SK-N-SH (cell line): ENCODE measurements at regions not wholly inside any gene's neighbourhood (a gene's known extent, or its start where the extent isn't known, plus 50 kb on each side); places are given as distances from the start of the nearest gene placed in this dataset.
"Not testable (repeated sequence)": the region's sequence is repeated elsewhere in the genome, so short reads cannot be mapped to it uniquely, and the experiment has no call there.

Source experiments
- CTCF ChIA-PET: fragments of 300-600, 350-600 bp; formaldehyde crosslinking; extraction: SDS; loops from one replicate; lab custom pipeline; 2021; lab: Yijun Ruan, JAX
- POLR2A ChIA-PET: fragments of 350-600 bp; sonication (Branson Sonifier 250); formaldehyde crosslinking; extraction: SDS; loops from one replicate; lab custom pipeline; 2020; ENCODE audit warnings: antibody characterized with exemption, inconsistent platforms; lab: Yijun Ruan, JAX
- DNase-seq: peaks from one replicate; pipeline ENCODE4 v3.0.0; 2012
- H2AFZ ChIP-seq: fragments of 200-600 bp; sonication (generic); 2 replicates; pipeline ENCODE4 v1.8.1; 2016; ENCODE audit warnings: antibody characterized with exemption, mild to moderate bottlenecking, low read depth
- H3F3A ChIP-seq: fragments of 200-600 bp; sonication (generic); replicated peaks from 2 replicates; pipeline ENCODE3; 2016; ENCODE audit warnings: antibody characterized with exemption, mild to moderate bottlenecking; ENCODE audit not compliant: insufficient read depth
- H3K27ac ChIP-seq, 2 experiments: fragments of 200-500 bp in 1 of 2; fragments of 200-600 bp in 1 of 2; sonication (Bioruptor generic) in 1 of 2; sonication (generic), shearing (Covaris generic) in 1 of 2; 2 replicates each; pipeline versions ENCODE4 v1.5.1 to v1.6.1; 2014 to 2016; ENCODE audit warnings: low read depth in 2 of 2, inconsistent platforms in 1 of 2, low read length in 1 of 2, mild to moderate bottlenecking in 1 of 2, mixed read lengths in 1 of 2
- H3K27me3 ChIP-seq: fragments of 200-600 bp; sonication (generic), shearing (Covaris generic); 2 replicates; pipeline ENCODE4 v1.6.1; 2016; ENCODE audit warnings: mixed run types; ENCODE audit not compliant: insufficient read depth
- H3K36me3 ChIP-seq, 2 experiments: fragments of 200-500 bp in 1 of 2; fragments of 200-600 bp in 1 of 2; sonication (Bioruptor generic) in 1 of 2; sonication (generic) in 1 of 2; replicated peaks in 1 of 2; 2 replicates each; pipeline versions ENCODE3 to v1.5.1; 2014 to 2016; ENCODE audit warnings: low read length in 1 of 2, mild to moderate bottlenecking in 1 of 2; ENCODE audit not compliant: insufficient read depth in 2 of 2, control insufficient read depth in 1 of 2
- H3K4me1 ChIP-seq, 2 experiments: fragments of 200-500 bp in 1 of 2; fragments of 200-600 bp in 1 of 2; sonication (Bioruptor generic) in 1 of 2; sonication (generic), shearing (Covaris generic) in 1 of 2; 2 replicates each; pipeline versions ENCODE4 v1.5.1 to v1.6.1; 2014 to 2016; ENCODE audit warnings: low read depth in 1 of 2, low read length in 1 of 2, mixed run types in 1 of 2; ENCODE audit not compliant: insufficient read depth in 2 of 2, control insufficient read depth in 1 of 2
- H3K4me2 ChIP-seq: fragments of 200-600 bp; sonication (generic), shearing (Covaris generic); 2 replicates; pipeline ENCODE4 v1.6.1; 2017; ENCODE audit warnings: mixed run types
- H3K4me3 ChIP-seq, 2 experiments: fragments of 200-500 bp in 1 of 2; fragments of 200-600 bp in 1 of 2; sonication (Bioruptor generic) in 1 of 2; sonication (generic), shearing (Covaris generic) in 1 of 2; 2 replicates each; pipeline versions ENCODE4 v1.5.1 to v1.8.1; 2014 to 2016; ENCODE audit warnings: low read depth in 2 of 2, inconsistent platforms in 1 of 2, low read length in 1 of 2, mild to moderate bottlenecking in 1 of 2, mixed read lengths in 1 of 2, moderate library complexity in 1 of 2
- H3K79me2 ChIP-seq: fragments of 200-600 bp; sonication (generic); 2 replicates; pipeline ENCODE4 v1.8.1; 2017; ENCODE audit warnings: mild to moderate bottlenecking; ENCODE audit not compliant: insufficient read depth
- H3K9ac ChIP-seq: fragments of 200-600 bp; sonication (generic); 2 replicates; pipeline ENCODE4 v1.6.1; 2017; ENCODE audit warnings: mixed run types
- H3K9me2 ChIP-seq: fragments of 200-600 bp; sonication (generic); 2 replicates; pipeline ENCODE4 v1.6.1; 2017; ENCODE audit warnings: mixed run types
- H3K9me3 ChIP-seq: fragments of 200-600 bp; sonication (generic); 2 replicates; pipeline ENCODE4 v1.6.1; 2017; ENCODE audit warnings: mixed run types, mild to moderate bottlenecking, moderate library complexity
- H4K20me1 ChIP-seq: fragments of 200-600 bp; sonication (generic); 2 replicates; pipeline ENCODE4 v1.6.1; 2017; ENCODE audit warnings: mild to moderate bottlenecking, mixed run types; ENCODE audit not compliant: insufficient read depth
- CHD2 ChIP-seq: fragments of 150-350 bp; IDR thresholded peaks from 2 replicates; pipeline ENCODE4 v1.6.1; 2018; ENCODE audit warnings: low read length; ENCODE audit not compliant: partially characterized antibody
- FOXJ3 ChIP-seq: sonication (generic); formaldehyde crosslinking; IDR thresholded peaks from 2 replicates; pipeline ENCODE4 v1.5.1; 2020; ENCODE audit warnings: mild to moderate bottlenecking, missing genetic modification reagents
- GABPA ChIP-seq: IDR thresholded peaks from 2 replicates; pipeline ENCODE4 v1.4.0; 2012; ENCODE audit warnings: low read depth, mild to moderate bottlenecking
- GATA2 ChIP-seq: sonication (generic); formaldehyde crosslinking; IDR thresholded peaks from 2 replicates; pipeline ENCODE4 v1.5.0; 2020; ENCODE audit warnings: mild to moderate bottlenecking, missing genetic modification reagents
- POLR2AphosphoS5 ChIP-seq: IDR thresholded peaks from 2 replicates; pipeline ENCODE4 v1.6.1; 2012; ENCODE audit warnings: low read depth, low read length
- RXRA ChIP-seq: IDR thresholded peaks from 2 replicates; pipeline ENCODE4 v1.4.0; 2012; ENCODE audit warnings: low read depth, mild to moderate bottlenecking, borderline replicate concordance
- SIN3A ChIP-seq: IDR thresholded peaks from 2 replicates; pipeline ENCODE4 v1.6.1; 2012; ENCODE audit warnings: low read depth, mild to moderate bottlenecking, low read length, moderate library complexity, borderline replicate concordance
- YY1 ChIP-seq: IDR thresholded peaks from 2 replicates; pipeline ENCODE4 v1.4.0; 2012; ENCODE audit warnings: low read depth, mild to moderate bottlenecking
- WGBS: methylation state at CpG from one replicate; pipeline ENCODE4 v1.1.6; 2017; ENCODE audit warnings: low lambda C conversion rate; 5-methylcytosine and 5-hydroxymethylcytosine counted together
- TF ChIP-seq, protein P1 (sequence below): fragments of 150-350 bp; IDR thresholded peaks from 2 replicates; pipeline ENCODE4 v1.6.1; 2017; ENCODE audit warnings: antibody characterized with exemption, low read length, low read depth, borderline replicate concordance
- TF ChIP-seq, protein P2 (sequence below): fragments of 200-600 bp; sonication (generic); IDR thresholded peaks from 2 replicates; pipeline ENCODE4 v1.6.1; 2017; ENCODE audit warnings: antibody characterized with exemption, mild to moderate bottlenecking, moderate library complexity
- TF ChIP-seq, protein P3 (sequence below): IDR thresholded peaks from 2 replicates; pipeline ENCODE4 v1.4.0; 2012; ENCODE audit warnings: low read depth, borderline replicate concordance
- TF ChIP-seq, protein P4 (sequence below): IDR thresholded peaks from 2 replicates; pipeline ENCODE4; 2012

DNA sequence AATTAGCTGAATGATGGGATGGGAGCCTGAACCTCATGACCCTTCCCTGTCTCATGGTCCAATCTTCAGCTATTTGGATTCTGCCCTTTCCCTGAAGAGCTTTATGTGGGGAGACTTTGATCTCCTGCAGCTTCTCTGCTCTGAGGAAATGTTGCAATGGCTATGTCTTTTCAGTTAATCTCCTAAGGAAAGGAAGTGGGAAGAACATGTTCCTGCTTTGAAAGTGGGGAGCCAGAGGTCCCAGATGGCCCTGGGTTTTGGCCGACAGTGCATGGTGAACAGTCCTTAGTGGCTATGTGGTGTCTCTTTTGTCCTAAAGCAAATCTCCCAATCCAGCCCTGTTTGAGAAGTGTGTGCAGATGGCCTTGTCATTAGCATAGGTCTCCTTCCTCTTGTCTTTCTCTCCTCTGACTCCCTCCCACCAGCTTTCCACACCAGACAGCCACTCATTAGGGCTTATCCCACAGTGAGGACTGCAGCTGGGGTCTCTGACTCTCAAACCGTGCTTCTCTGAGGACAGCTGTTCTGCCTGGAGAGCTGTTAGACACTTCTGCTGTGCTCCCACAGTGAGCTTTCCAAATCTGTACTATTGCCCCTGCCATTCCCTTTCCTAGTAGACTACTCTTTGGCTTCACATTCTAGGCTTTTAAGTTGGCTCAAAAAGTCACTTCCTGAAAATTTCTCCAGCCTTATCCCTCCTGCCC, 365.8 kb upstream of the UMPS start:
- peaks cover 0 to 3% of the 10 kb centered on the region in 2 experiments for H3K36me3 ChIP-seq
- H4K20me1 ChIP-seq: no peaks in the 10 kb centered on the region
- H3K4me3 ChIP-seq: no peak overlapping the region
- H3K9me2 ChIP-seq: no peaks in the 10 kb centered on the region
- H3K4me1 ChIP-seq: peaks cover 19 to 29% of the 10 kb centered on the region in 2 experiments; a peak in 3 of 4 replicates
- no peak overlapping the region for H2AFZ ChIP-seq
- H3K27me3 ChIP-seq: no peaks in the 10 kb centered on the region
- CTCF ChIA-PET: interaction anchor here (1.1 to 2.2 kb wide), 3 partner anchors 13 to 104 kb away, joined by 3 to 9 read pairs (median 7); no protein-coding TSS in a partner anchor
- no peak for DNase-seq
- no peak overlapping the region for H3K9ac ChIP-seq
- no peak overlapping the region for H3K4me2 ChIP-seq
- H3F3A ChIP-seq: peaks cover 10% of the 10 kb centered on the region
- peak overlapping the region; percentile 82 to 91; a peak in 3 of 4 replicates for H3K27ac ChIP-seq
- no peaks in the 10 kb centered on the region for H3K9me3 ChIP-seq
- H3K79me2 ChIP-seq: no peaks in the 10 kb centered on the region
- POLR2A ChIA-PET: interaction anchor here (0.6 kb wide), 2 partner anchors 9 to 66 kb away, joined by 3 to 4 read pairs; no protein-coding TSS in a partner anchor
- TF ChIP-seq GABPA (no peak), CHD2 (no peak), POLR2AphosphoS5 (no peak), RXRA (no peak), FOXJ3 (no peak), GATA2 (no peak), YY1 (no peak), SIN3A (no peak)
- TF ChIP-seq, protein P1, sequence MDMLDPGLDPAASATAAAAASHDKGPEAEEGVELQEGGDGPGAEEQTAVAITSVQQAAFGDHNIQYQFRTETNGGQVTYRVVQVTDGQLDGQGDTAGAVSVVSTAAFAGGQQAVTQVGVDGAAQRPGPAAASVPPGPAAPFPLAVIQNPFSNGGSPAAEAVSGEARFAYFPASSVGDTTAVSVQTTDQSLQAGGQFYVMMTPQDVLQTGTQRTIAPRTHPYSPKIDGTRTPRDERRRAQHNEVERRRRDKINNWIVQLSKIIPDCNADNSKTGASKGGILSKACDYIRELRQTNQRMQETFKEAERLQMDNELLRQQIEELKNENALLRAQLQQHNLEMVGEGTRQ: no peak
- TF ChIP-seq, protein P2, sequence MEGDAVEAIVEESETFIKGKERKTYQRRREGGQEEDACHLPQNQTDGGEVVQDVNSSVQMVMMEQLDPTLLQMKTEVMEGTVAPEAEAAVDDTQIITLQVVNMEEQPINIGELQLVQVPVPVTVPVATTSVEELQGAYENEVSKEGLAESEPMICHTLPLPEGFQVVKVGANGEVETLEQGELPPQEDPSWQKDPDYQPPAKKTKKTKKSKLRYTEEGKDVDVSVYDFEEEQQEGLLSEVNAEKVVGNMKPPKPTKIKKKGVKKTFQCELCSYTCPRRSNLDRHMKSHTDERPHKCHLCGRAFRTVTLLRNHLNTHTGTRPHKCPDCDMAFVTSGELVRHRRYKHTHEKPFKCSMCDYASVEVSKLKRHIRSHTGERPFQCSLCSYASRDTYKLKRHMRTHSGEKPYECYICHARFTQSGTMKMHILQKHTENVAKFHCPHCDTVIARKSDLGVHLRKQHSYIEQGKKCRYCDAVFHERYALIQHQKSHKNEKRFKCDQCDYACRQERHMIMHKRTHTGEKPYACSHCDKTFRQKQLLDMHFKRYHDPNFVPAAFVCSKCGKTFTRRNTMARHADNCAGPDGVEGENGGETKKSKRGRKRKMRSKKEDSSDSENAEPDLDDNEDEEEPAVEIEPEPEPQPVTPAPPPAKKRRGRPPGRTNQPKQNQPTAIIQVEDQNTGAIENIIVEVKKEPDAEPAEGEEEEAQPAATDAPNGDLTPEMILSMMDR: no peak
- TF ChIP-seq, protein P3, sequence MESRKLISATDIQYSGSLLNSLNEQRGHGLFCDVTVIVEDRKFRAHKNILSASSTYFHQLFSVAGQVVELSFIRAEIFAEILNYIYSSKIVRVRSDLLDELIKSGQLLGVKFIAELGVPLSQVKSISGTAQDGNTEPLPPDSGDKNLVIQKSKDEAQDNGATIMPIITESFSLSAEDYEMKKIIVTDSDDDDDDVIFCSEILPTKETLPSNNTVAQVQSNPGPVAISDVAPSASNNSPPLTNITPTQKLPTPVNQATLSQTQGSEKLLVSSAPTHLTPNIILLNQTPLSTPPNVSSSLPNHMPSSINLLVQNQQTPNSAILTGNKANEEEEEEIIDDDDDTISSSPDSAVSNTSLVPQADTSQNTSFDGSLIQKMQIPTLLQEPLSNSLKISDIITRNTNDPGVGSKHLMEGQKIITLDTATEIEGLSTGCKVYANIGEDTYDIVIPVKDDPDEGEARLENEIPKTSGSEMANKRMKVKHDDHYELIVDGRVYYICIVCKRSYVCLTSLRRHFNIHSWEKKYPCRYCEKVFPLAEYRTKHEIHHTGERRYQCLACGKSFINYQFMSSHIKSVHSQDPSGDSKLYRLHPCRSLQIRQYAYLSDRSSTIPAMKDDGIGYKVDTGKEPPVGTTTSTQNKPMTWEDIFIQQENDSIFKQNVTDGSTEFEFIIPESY: no peak
- TF ChIP-seq, protein P4, sequence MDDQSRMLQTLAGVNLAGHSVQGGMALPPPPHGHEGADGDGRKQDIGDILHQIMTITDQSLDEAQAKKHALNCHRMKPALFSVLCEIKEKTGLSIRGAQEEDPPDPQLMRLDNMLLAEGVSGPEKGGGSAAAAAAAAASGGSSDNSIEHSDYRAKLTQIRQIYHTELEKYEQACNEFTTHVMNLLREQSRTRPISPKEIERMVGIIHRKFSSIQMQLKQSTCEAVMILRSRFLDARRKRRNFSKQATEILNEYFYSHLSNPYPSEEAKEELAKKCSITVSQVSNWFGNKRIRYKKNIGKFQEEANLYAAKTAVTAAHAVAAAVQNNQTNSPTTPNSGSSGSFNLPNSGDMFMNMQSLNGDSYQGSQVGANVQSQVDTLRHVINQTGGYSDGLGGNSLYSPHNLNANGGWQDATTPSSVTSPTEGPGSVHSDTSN: no peak
- WGBS: 88% methylated on average over 2 of the region's 2 CpGs

DNA sequence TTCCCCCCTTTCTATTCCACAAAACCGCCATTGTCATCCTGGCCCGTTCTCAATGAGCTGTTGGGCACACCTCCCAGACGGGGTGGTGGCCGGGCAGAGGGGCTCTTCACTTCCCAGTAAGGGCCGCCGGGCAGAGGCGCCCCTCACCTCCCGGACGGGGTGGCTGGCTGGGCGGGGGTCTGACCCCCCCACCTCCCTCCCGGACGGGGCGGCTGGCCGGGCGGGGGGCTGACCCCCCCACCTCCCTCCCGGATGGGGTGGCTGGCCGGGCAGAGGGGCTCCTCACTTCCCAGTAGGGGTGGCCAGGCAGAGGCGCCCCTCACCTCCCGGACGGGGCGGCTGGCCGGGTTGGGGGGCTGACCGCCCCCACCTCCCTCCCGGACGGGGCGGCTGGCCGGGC, 363.6 kb upstream of the UMPS start:
- H3F3A ChIP-seq: peaks cover 20% of the 10 kb centered on the region
- H3K9me2 ChIP-seq, H3K4me2 ChIP-seq, POLR2A ChIA-PET, H3K9me3 ChIP-seq, H3K4me3 ChIP-seq, H3K36me3 ChIP-seq, H3K79me2 ChIP-seq, H2AFZ ChIP-seq, DNase-seq, H3K27me3 ChIP-seq, CTCF ChIA-PET, H4K20me1 ChIP-seq, H3K9ac ChIP-seq, H3K27ac ChIP-seq: not testable (repeated sequence)
- WGBS: 93% methylated on average over 5 of the region's 27 CpGs
- peaks cover 18 to 19% of the 10 kb centered on the region in 2 experiments; a peak in 3 of 4 replicates for H3K4me1 ChIP-seq
